ENCODE measurements at regions not wholly inside any gene's neighbourhood (a gene's known extent, or its start where the extent isn't known, plus 50 kb on each side); places are given as distances from the start of the nearest gene placed in this dataset.
"Not testable (repeated sequence)": the region's sequence is repeated elsewhere in the genome, so short reads cannot be mapped to it uniquely, and the experiment has no call there.

GRCh38 chr10:21342499-21342898 is 183.0 kb downstream of the SKIDA1 start:
- not testable (repeated sequence) for TF ChIP-seq POLR2AphosphoS5 (IDR thresholded peaks at IDR 0.05; ENCODE audit: low read depth, low read length); POLR2A (IDR thresholded peaks at IDR 0.05; ENCODE audit: low read depth, low read length); TAF1 (IDR thresholded peaks at IDR 0.05; ENCODE audit: borderline replicate concordance, low read depth, low read length)
